Tibial nerve (tissue), 4 donors: ENCODE measurements at regions not wholly inside any gene's neighbourhood (a gene's known extent, or its start where the extent isn't known, plus 50 kb on each side); places are given as distances from the start of the nearest gene placed in this dataset.

Source experiments
- DNase-seq, 2 donors: peaks; one replicate each; pipeline ENCODE4 v3.0.0-alpha.2; 2019; ENCODE audit warnings: low spot score in 2 of 2
- H3K27ac ChIP-seq, 4 donors: fragments of 200-600 bp; sonication (generic) in 3 of 4; one replicate each; pipeline ENCODE4 v1.5.1; 2017 to 2019; ENCODE audit warnings: mild to moderate bottlenecking in 1 of 4
- H3K27me3 ChIP-seq, 2 donors: fragments of 200-600 bp; sonication (generic) in 1 of 2; one replicate each; pipeline versions ENCODE4 v1.5.1 to v1.6.0; 2017 to 2019
- H3K36me3 ChIP-seq, 3 donors: fragments of 200-600 bp; sonication (generic); one replicate each; pipeline ENCODE4 v1.5.1; 2018 to 2019
- H3K4me1 ChIP-seq, 4 donors: fragments of 200-600 bp; sonication (generic) in 3 of 4; one replicate each; pipeline ENCODE4 v1.5.1; 2017 to 2019
- H3K4me3 ChIP-seq, 4 donors: fragments of 200-600 bp; sonication (generic) in 3 of 4; one replicate each; pipeline ENCODE4 v1.5.1; 2017 to 2019; ENCODE audit warnings: mild to moderate bottlenecking in 1 of 4, moderate library complexity in 1 of 4
- H3K9me3 ChIP-seq, 4 donors: fragments of 200-600 bp; sonication (generic) in 3 of 4; one replicate each; pipeline ENCODE4 v1.5.1; 2017 to 2019
- EP300 ChIP-seq, 2 donors: sonication (generic); formaldehyde crosslinking; IDR thresholded peaks; one replicate each; pipeline ENCODE4 v1.6.1; 2017; ENCODE audit warnings: antibody characterized with exemption in 2 of 2, mild to moderate bottlenecking in 1 of 2
- POLR2A ChIP-seq, 2 donors: fragments of 450-650 bp; IDR thresholded peaks; one replicate each; pipeline ENCODE4 v1.6.1; 2017; ENCODE audit warnings: antibody characterized with exemption in 2 of 2, mild to moderate bottlenecking in 2 of 2, moderate library complexity in 2 of 2
- WGBS, 2 donors: methylation state at CpG; one replicate each; pipeline ENCODE4 v1.1.5; 2018; 5-methylcytosine and 5-hydroxymethylcytosine counted together
- TF ChIP-seq, protein P1 (sequence below), 5 experiments: fragments of 200-600 bp in 3 of 5; fragments of 450-650 bp in 2 of 5; sonication (generic) in 3 of 5; IDR thresholded peaks; one replicate each; pipeline ENCODE4 v1.5.1; 2016 to 2019; ENCODE audit warnings: antibody characterized with exemption in 5 of 5, mild to moderate bottlenecking in 3 of 5, moderate library complexity in 2 of 5

DNA sequence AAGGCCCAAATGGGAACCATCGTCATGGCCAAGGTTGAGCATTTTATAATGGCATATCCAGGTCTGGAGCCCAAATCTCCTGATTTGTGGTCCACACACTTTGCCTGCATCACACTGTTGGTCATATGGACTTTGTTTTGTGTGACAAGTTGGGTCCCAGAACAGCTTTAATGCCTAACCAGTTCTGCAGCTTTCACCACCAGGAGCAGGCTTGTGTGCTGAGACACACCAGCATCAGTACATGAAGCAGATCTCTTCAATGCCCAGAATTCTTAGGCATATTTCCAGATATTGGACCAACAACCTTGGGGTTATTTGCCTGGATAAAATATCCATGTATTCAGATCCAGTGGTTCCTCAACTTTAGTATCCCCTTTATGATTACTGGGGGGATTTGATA lies 371.3 kb downstream of the FBXW7 start:
- peaks cover 0 to 15% (median 0%) of the 10 kb centered on the region in 4 donors for H3K4me1 ChIP-seq
- H3K27ac ChIP-seq = no peak overlapping the region
- H3K4me3 ChIP-seq = no peak overlapping the region
- H3K36me3 ChIP-seq = no peaks in the 10 kb centered on the region
- DNase-seq = no peak
- H3K9me3 ChIP-seq = no peaks in the 10 kb centered on the region
- H3K27me3 ChIP-seq = no peaks in the 10 kb centered on the region
- 94 to 95% methylated on average over 1 of the region's 1 CpG for WGBS, 2 donors
- TF ChIP-seq EP300 (IDR thresholded peaks at IDR 0.05) (no peak), POLR2A (IDR thresholded peaks at IDR 0.05) (no peak)
- TF ChIP-seq, protein P1, sequence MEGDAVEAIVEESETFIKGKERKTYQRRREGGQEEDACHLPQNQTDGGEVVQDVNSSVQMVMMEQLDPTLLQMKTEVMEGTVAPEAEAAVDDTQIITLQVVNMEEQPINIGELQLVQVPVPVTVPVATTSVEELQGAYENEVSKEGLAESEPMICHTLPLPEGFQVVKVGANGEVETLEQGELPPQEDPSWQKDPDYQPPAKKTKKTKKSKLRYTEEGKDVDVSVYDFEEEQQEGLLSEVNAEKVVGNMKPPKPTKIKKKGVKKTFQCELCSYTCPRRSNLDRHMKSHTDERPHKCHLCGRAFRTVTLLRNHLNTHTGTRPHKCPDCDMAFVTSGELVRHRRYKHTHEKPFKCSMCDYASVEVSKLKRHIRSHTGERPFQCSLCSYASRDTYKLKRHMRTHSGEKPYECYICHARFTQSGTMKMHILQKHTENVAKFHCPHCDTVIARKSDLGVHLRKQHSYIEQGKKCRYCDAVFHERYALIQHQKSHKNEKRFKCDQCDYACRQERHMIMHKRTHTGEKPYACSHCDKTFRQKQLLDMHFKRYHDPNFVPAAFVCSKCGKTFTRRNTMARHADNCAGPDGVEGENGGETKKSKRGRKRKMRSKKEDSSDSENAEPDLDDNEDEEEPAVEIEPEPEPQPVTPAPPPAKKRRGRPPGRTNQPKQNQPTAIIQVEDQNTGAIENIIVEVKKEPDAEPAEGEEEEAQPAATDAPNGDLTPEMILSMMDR (IDR thresholded peaks at IDR 0.05) = no peak

DNA sequence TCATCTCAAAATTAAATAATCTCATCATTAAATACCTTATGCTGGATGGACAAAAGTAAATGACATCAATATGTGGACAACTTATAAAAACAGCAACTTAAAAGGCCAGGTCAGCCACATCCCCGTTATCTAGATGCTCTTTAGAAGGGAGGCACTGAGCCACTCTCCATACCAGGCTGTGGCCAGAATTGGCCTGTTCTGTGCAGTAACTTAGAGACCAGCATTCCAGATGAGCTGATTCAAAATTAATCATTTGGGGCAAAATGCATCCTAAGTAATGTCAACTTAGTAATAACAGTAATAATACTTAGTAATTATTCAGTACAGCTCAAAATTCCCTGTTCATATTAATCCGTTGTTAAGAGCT lies 373.6 kb downstream of the FBXW7 start:
- H3K9me3 ChIP-seq = no peaks in the 10 kb centered on the region
- peak overlapping the region in 1 of 4 donors; percentile 56 for H3K27ac ChIP-seq
- no peaks in the 10 kb centered on the region for H3K27me3 ChIP-seq
- WGBS, 2 donors = 37 to 42% methylated on average over 2 of the region's 2 CpGs
- H3K4me3 ChIP-seq = no peak overlapping the region
- H3K36me3 ChIP-seq = no peaks in the 10 kb centered on the region
- H3K4me1 ChIP-seq = peaks cover 0 to 15% (median 0%) of the 10 kb centered on the region in 4 donors
- TF ChIP-seq POLR2A (IDR thresholded peaks at IDR 0.05) = no peak
- no peak for TF ChIP-seq EP300 (IDR thresholded peaks at IDR 0.05)
- TF ChIP-seq, protein P1 (IDR thresholded peaks at IDR 0.05) = no peak
- DNase-seq = no peak

GRCh38 chr4:152161676-152162330 lies 374.1 kb downstream of the FBXW7 start:
- H3K27me3 ChIP-seq = no peaks in the 10 kb centered on the region
- no peak overlapping the region for H3K4me3 ChIP-seq
- TF ChIP-seq, protein P1 (IDR thresholded peaks at IDR 0.05) = no peak
- TF ChIP-seq EP300 (IDR thresholded peaks at IDR 0.05) = no peak
- no peak for TF ChIP-seq POLR2A (IDR thresholded peaks at IDR 0.05)
- H3K4me1 ChIP-seq = peaks cover 0 to 15% (median 0%) of the 10 kb centered on the region in 4 donors
- H3K36me3 ChIP-seq = no peaks in the 10 kb centered on the region
- WGBS, 2 donors = 37 to 43% methylated on average over 3 of the region's 3 CpGs
- peak overlapping the region in 1 of 4 donors; percentile 56 for H3K27ac ChIP-seq
- DNase-seq = no peak
- no peaks in the 10 kb centered on the region for H3K9me3 ChIP-seq

DNA sequence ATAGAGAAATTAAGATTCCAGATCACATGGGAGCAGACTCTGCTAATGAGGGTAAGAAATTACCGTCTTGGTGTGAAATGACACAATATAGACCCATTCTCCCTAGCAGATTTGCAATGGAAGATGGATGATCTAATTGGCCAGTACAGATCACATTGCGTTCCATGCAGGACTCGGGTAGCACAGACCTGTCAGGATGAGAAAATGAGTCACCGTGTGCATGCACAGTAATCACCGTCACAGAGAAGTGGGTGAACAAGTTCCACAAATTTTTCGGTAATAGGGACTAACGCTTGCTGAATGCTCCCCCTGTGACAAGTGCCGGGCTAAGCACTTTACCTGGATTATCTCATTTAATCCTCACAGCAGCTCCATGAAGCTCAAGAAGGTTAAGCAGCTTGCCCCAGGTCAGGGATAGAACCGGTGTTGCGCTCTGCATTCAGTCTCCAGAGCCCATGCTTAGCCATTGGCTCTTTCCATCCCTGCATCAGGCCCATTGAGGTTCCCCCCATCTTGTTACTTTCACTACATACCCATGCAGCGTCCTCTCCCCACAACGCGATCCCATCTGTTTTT lies 375.6 kb downstream of the FBXW7 start:
- Histone ChIP-seq H3K4me3 (no peak overlapping the region), H3K36me3 (no peaks in the 10 kb centered on the region)
- WGBS, 2 donors = 87 to 92% methylated on average over 13 of the region's 13 CpGs

GRCh38 chr4:152159773-152160172 lies 376.1 kb downstream of the FBXW7 start:
- Histone ChIP-seq H3K27ac (no peak overlapping the region), H3K27me3 (no peaks in the 10 kb centered on the region), H3K9me3 (no peaks in the 10 kb centered on the region), H3K4me3 (no peak overlapping the region), H3K36me3 (no peaks in the 10 kb centered on the region), H3K4me1 (peaks cover 0 to 15% (median 0%) of the 10 kb centered on the region in 4 donors)
- DNase-seq = no peak
- 81 to 87% methylated on average over 2 of the region's 2 CpGs for WGBS, 2 donors
- TF ChIP-seq EP300 (IDR thresholded peaks at IDR 0.05) (no peak), POLR2A (IDR thresholded peaks at IDR 0.05) (no peak)
- TF ChIP-seq, protein P1 (IDR thresholded peaks at IDR 0.05) = no peak

More for the DNA sequence above, 375.6 kb downstream of the FBXW7 start:
- H3K27me3 ChIP-seq = no peaks in the 10 kb centered on the region
- peaks cover 0 to 15% (median 0%) of the 10 kb centered on the region in 4 donors for H3K4me1 ChIP-seq
- H3K9me3 ChIP-seq = no peaks in the 10 kb centered on the region
- no peak overlapping the region for H3K27ac ChIP-seq
- no peak for DNase-seq
- no peak for TF ChIP-seq POLR2A (IDR thresholded peaks at IDR 0.05)
- TF ChIP-seq EP300 (IDR thresholded peaks at IDR 0.05) = no peak
- TF ChIP-seq, protein P1 (IDR thresholded peaks at IDR 0.05) = no peak
